KOPT-K1 (cell line): ENCODE measurements at regions not wholly inside any gene's neighbourhood (a gene's known extent, or its start where the extent isn't known, plus 50 kb on each side); places are given as distances from the start of the nearest gene placed in this dataset.
A peak's percentile ranks its signal among the peaks of the same experiment; 100 is the strongest.

Experiments
- H3K27ac ChIP-seq: fragments of 200-600 bp; sonication (generic); 2 replicates; pipeline ENCODE4 v1.5.1; 2016; ENCODE audit warnings: antibody characterized with exemption, mild to moderate bottlenecking, low read depth, low read length; ENCODE audit not compliant: poor library complexity, severe bottlenecking
- H3K36me3 ChIP-seq: fragments of 200-600 bp; sonication (generic); 2 replicates; pipeline ENCODE4 v1.5.1; 2017; ENCODE audit warnings: antibody characterized with exemption, mild to moderate bottlenecking, low read length, moderate library complexity; ENCODE audit not compliant: insufficient read depth
- H3K9me3 ChIP-seq: fragments of 200-600 bp; sonication (generic); 2 replicates; pipeline ENCODE4 v1.5.1; 2017; ENCODE audit warnings: antibody characterized with exemption, low read length, mild to moderate bottlenecking; ENCODE audit not compliant: insufficient read depth, poor library complexity, severe bottlenecking

DNA sequence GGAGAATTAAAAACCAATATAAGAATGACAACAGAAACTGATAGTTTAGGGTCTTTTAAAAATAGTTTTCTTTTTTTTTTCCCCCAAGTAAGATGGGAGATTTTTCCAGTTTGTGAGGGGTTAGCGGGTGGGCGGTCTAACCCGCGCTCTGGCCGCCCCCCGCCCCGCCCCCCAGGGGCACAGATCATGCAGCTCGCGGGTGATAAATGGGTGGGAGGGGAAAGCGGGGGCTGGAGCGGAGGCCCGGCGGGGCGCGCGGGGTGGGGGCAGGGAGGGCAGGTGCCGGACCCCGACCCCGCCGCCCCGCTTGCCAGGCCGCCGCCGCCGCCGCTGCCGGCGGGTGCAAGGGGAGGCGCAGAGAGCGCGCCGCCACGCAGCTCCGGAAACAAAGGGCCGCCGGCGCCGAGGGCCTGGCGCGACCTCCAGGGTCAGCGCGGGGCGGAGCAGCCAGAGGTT, 60.1 kb upstream of the GSE1 start:
- Histone ChIP-seq H3K27ac (peak overlapping the region; percentile 74), H3K36me3 (no peaks in the 10 kb centered on the region), H3K9me3 (no peaks in the 10 kb centered on the region)

DNA sequence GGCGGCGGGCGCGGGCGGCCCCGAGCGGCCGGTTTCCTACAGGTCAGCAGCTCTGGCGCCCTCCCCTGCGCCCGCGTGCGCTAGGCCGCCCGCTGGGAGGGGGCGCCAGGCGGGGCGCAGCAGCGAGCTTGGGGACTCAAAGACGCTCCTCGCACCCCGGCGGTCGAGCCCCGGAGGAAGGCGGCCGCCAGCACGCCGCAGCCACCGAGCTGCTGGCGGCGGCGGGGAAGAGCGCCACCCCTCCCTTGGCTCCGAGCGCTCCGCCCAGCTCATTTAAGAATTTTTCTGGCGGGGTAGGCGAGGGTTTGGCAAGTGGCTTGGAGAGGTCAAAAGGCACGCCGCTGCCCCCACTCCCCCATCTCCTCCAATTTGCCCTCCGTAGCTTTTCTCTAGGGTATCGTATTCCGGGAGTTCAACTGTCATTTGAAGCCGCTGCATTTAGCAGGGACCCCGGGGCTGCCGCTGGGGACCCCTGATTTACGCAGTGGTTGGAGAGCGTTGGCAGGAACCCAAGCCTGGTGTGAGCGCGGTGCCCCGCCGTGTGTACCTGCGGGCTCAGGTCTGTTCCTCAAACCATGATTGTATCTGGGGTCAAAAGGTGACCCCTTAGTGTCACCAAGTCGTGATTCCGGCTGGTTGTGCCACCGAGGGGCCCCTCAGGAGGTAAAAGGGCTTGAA, 59.5 kb upstream of the GSE1 start:
- Histone ChIP-seq H3K36me3 (no peaks in the 10 kb centered on the region), H3K9me3 (no peaks in the 10 kb centered on the region), H3K27ac (peak overlapping the region; percentile 74)

DNA sequence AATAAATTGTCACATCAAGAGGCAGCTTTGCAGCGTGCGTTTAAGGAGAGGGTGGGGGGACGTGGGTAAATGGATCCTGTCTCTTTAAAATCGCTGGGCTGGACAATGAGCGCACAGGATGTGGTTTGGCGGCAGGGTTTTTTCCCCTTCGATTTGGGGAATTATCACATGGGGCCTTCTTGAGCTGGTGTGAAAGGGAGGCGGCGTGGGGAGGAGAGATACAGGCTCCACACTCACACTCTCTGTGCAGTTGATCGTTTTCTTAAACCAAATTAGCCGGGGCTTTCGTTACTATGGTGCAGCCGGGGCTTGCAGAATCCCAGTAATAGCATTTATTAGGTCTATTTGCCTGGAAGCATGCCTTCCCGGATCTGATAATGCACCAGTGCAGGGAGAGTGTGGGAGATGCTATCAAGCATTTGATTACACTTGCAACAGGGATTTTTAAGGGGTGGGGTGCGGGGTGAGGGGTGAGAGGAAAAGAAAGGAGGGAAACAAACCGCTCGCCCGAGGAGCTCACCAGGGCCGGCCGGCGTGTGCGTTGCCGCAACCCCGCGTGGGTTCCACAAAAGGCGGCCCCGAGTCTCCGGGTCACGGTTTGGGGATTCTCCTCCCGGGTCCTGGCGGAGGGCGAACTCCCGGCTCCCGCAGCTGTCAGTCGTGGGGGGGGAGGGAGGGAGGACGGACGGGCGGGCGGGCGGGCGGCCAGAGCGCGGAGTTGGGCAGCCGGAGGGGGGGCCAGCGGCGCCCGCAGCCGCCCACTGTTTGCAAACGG, 58.8 kb upstream of the GSE1 start:
- H3K9me3 ChIP-seq: no peaks in the 10 kb centered on the region
- H3K36me3 ChIP-seq: no peaks in the 10 kb centered on the region
- H3K27ac ChIP-seq: peak overlapping the region; percentile 74

DNA sequence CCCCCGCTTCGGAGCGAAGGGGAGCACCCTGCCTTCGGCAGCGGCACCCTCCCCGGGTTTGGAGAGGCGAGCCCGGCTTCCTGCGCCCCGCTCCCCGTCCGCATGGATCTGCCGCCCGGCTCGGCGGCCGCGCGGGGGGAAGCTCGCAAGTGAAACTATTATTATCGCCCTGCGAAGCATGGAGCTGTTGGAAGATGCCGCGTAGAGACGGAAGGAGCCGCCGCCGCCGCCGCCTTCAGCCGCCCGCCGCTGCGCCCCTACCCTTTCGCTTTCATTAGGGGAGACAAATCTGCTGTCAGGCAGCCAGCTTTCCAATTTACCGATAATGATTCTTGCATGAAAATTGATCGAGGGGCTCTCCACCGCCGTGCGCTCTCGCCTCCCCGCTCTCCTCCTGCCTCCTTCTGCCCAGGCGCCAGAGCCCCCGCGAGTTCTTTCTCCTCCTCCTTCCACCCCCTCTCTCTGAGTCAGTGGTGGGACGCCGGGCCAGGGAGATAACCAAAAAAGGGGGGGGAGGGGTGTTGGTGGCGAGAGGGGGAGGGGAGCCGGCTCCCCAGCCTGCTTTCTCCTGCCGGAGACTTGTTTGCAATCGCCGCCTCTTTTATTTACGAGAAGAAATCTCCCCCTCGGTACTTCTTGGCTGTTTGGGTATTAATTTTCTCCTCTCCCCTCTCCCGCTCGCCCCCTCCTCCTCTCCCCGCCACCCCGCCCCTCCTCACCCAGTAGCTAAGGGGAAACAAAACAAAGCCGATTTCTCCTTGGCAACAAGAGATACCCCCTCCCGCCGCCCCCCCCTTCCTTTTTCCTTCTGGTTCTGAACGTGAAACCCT, 58.0 kb upstream of the GSE1 start:
- peak overlapping the region; percentile 74 for H3K27ac ChIP-seq
- no peaks in the 10 kb centered on the region for H3K36me3 ChIP-seq
- no peaks in the 10 kb centered on the region for H3K9me3 ChIP-seq

DNA sequence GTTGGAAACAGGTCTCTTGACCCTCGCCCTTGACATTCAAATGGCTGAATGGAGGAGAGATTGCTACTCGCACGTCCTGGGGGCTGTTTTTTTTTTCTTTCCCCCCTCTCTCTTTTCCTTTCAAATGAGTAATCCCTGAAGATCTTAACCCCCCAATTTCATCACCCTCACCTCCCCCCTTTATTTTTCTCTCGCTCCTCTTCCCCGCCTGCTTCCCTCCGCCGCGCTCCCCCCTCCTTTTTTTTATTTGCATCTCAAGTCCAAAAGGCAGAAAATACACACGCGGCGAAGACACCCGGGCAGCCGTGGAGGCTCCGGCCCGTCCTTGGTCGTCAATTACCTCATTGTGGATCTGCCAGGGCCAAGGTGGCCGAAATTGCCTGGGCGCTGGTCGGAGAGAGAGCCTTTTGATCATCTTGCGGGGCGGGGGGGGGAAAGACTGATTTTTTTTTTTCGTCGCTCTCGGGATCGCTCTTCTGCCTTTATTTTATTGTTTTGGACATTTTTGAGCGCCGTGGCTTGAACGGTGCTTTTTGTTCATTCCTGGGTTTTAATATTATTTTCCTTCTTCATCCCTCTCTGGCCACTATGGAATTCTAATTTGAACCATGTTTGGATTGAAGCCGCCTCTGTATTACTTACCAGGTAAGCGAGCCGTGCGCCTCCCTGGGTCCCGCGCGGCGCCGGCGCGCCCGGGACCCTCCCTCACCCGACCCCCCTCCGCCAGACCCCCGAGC, 57.2 kb upstream of the GSE1 start:
- H3K27ac ChIP-seq: peak overlapping the region; percentile 74
- no peaks in the 10 kb centered on the region for H3K36me3 ChIP-seq
- no peaks in the 10 kb centered on the region for H3K9me3 ChIP-seq

DNA sequence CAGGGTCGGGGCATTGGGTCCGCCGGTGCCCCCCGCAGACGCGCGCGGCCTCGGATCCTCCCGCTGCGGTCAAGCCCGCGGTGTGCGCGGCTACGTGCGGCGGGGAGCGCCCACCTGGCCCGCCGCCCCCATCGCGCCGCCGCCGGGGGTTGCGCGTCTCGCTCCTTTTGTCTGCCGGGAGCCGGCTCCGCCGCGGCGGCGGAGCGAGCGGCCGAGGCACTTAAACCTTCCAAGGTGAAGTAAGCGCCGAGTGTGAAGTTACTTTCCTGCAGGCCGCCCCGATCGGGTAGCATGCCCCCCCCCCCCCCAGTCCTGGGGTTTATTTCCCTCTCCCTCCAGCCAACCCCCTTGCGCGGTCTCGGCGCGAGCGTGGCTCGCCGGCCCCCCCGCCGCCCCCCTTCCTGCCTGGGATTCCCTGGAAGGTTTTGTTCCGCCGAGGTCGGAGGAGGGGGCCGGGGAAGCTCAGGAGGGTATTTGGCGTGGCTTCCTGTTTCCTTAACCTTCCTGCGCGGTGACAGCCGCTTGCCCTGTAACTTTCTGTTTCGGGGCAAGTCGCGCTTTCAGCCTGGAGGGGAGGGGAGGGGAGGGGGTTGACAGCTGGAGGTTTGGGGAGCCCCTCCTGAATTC, 56.6 kb upstream of the GSE1 start:
- Histone ChIP-seq H3K36me3 (no peaks in the 10 kb centered on the region), H3K9me3 (no peaks in the 10 kb centered on the region), H3K27ac (peak overlapping the region; percentile 74)

DNA sequence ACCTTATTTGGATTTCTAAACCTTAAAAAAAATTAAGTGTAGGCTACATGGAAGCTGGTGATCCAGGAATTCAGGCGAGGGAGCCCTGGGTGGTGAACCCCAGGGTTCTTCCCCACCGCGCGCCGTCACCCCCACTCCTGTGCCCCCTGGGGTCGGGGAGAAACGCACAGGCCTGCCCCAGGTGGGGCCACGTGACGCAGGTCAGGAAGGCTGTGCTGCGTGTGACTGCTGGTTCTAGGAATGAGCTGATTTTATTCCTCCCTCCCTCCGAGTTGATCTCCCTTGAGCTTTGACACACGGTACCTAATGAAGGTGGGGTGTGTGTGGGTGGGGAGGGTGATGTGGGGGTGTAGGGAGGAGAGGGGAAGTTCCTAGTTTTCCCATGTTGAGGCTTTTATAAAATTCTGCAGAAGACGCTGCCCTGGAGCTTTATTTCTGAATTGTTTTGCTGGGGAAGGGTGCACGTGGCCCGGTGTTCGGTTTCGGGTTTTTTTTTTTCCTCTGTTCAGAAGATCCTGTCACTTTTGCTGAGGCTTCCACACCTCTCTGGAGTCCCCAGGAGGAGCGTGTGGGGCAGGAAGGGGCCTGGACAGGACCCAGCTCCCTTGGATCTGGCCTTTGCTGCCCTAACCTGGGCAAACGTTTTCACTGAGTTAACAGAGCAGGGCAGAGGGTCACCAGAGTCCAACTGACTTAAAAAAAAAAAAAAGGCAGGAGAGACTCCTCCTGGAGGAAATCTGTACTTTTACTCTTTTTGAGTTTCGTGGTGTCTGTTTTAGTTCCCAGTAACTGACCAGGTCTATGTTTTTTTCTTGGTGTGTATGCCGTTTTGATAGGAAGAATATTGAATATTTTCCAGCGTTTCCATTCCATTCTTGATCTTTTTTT, 55.8 kb upstream of the GSE1 start:
- no peaks in the 10 kb centered on the region for H3K36me3 ChIP-seq
- H3K9me3 ChIP-seq: no peaks in the 10 kb centered on the region
- peak overlapping the region; percentile 74 for H3K27ac ChIP-seq

DNA sequence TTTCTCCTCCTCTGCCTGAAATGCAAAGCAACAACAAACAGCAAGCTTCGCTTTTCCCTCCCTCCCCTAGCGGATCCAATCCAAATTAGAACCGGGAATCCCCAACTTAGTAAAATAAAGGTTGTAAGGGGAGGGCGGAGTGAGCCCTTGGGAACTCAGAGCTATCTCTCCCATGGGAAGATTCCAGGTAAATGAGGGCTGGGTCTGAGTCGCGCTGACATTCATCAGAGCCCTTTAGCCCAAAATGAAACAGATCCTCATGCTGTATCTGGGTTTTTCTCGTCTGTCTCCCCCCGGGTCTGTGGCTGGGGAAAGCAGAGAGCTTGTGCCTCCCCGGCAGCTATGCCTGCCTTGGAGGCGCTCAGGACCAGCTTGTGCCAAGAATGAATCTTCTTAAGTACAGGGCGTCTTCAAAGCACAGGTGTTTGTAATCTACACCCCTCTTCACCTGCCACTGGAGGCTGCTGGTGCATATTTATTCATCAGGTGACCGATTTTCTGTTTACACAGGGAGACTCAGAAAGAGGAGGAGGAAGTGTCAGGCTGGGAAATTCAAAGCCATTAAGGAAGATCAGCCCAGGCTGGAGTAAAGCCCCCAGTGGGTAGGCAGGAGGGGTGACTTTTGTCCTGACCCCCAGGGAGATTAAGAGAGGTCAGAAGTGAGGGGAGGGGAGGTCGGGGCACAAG, 55.0 kb upstream of the GSE1 start:
- peak overlapping the region; percentile 74 for H3K27ac ChIP-seq
- no peaks in the 10 kb centered on the region for H3K36me3 ChIP-seq
- no peaks in the 10 kb centered on the region for H3K9me3 ChIP-seq

DNA sequence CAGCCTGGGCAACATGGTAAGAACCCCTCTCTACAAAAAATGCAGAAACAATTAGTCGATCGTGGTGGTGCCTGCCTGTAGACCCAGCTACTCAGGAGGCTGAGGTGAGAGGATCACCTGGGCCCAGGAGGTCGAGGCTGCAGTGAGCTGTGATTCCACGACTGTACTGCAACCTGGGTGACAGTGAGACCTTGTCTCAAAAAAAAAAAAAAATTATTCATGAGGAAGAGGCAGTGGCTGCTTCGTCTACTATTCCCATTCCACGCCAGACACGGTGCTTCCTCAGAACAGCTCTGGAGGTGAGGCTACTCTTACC, 52.2 kb upstream of the GSE1 start:
- H3K9me3 ChIP-seq: no peaks in the 10 kb centered on the region
- H3K27ac ChIP-seq: no peak overlapping the region
- no peaks in the 10 kb centered on the region for H3K36me3 ChIP-seq

DNA sequence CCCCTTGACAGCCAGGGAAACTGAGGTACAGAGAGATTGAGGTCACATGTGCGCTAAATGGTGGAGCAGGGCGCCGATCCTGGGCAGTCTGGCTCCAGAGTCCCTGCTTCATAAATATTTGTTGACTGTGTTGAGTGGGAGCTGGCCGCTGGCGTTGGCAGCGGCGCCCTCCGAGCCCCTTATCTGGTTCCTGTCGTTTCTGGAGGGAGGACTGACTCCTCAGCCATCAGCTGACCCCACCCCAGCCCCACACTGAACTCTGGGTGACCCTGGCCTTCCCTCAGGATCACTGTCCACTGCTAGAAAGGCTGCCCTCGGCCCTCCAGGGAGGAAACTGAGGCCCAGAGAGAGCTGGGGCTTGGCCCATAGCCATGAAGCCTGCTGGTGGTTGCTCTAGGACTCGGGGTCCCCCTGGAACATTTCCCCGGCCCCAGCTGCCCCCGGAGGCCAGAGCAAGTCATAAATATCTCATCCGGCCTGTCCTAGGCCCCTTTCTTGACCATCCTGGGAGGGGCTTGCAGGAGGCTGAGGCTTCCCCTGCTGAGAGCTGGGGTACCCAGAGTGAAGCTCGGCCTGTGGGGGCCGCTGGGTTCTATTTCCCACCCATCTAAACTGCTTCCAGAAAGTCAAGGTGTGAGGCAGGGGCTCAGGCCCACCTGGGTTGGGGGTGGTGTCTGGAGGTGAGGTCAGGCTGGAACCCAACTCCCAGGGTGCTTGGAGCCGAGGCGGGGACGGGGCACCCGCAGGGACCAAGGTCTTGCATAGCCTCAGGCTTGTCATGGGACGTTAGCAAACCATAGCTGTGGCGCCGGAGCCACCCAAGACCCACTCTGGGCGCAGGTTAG, 51.7 kb upstream of the GSE1 start:
- H3K27ac ChIP-seq: no peak overlapping the region
- no peaks in the 10 kb centered on the region for H3K9me3 ChIP-seq
- no peaks in the 10 kb centered on the region for H3K36me3 ChIP-seq

DNA sequence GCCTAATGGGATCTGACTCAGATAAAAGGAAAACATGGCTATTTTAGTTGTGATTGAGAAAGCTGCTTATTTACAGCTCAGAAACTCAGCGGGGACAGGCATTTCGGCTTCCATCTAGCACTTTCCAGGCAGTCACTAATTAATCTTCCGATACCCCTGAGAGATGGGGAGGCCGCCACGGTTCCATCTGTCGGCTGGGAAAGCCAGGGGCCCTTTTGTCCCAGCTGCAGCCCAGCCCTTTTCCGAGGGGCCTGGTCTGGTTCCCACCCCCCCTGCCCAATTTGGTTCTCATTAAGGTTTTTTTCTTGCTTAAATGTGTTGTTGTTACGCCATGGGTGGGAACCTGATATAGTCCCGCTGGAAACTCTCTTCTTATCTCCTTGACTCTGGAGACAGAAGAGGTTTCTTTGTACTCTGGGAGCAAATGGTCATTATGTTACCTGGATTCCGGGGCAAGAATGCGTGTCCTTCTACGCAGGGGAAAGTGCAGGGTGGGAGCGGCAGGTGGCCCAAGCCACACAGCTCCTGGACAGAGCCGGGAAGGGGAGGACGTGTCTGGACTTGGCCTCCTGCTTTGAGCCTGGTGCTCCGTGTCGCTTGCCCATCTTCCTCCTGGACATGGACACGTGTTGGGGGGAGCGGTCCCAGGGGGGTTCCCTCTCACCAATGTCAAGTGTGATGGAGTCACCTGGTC, 50.9 kb upstream of the GSE1 start:
- no peak overlapping the region for H3K27ac ChIP-seq
- no peaks in the 10 kb centered on the region for H3K36me3 ChIP-seq

DNA sequence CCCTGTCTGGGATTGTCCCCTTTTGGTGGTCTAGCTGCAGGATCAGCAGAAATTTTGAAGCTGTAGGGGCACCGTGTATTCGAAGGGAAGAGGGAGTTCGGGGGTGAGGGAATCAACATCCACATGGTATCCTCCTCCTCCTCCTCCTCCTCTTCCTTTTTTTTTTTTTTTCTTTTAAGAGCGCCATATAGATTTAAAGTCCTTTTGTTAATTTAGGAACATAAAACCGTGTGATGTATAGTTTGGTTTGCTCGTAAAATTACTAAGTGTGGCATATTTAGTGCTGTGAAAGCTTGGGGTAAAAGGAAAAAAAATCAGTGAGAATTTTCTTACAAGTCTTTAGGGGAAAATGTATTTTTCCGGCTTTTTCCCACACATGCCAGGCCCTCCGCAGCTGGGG, 50.1 kb upstream of the GSE1 start:
- H3K27ac ChIP-seq: no peak overlapping the region
- no peaks in the 10 kb centered on the region for H3K9me3 ChIP-seq

More for the DNA sequence above, 50.9 kb upstream of the GSE1 start:
- H3K9me3 ChIP-seq: no peaks in the 10 kb centered on the region

More for the DNA sequence above, 50.1 kb upstream of the GSE1 start:
- H3K36me3 ChIP-seq: no peaks in the 10 kb centered on the region
